HG02798 (cell line): ENCODE measurements at regions not wholly inside any gene's neighbourhood (a gene's known extent, or its start where the extent isn't known, plus 50 kb on each side); places are given as distances from the start of the nearest gene placed in this dataset.

ENCODE experiments used
- ATAC-seq: cut with Tn5 transposase; IDR thresholded peaks from one replicate; pipeline ENCODE4 v1.9.1; 2021; ENCODE audit warnings: mild to moderate bottlenecking; ENCODE audit not compliant: unreplicated experiment, poor library complexity

- peak; percentile 99 for ATAC-seq
These were observed 120.9 kb downstream of the SAMMSON start for GRCh38 chr3:70120357-70120966.

- no peak for ATAC-seq
These were observed 127.7 kb downstream of the SAMMSON start for GRCh38 chr3:70127192-70127591.

GRCh38 chr3:70137366-70137765, 137.8 kb downstream of the SAMMSON start:
- ATAC-seq: no peak

- ATAC-seq: no peak
These were observed 139.1 kb downstream of the SAMMSON start for GRCh38 chr3:70138606-70139005.
